HG03097 (cell line): ENCODE measurements at regions not wholly inside any gene's neighbourhood (a gene's known extent, or its start where the extent isn't known, plus 50 kb on each side); places are given as distances from the start of the nearest gene placed in this dataset.
"Not testable (repeated sequence)": the region's sequence is repeated elsewhere in the genome, so short reads cannot be mapped to it uniquely, and the experiment has no call there.

Experiments used
- ATAC-seq: cut with Tn5 transposase; IDR thresholded peaks from one replicate; pipeline ENCODE4 v1.9.1; 2021; ENCODE audit not compliant: unreplicated experiment, low FRiP score

- no peak for ATAC-seq
Measured at GRCh38 chr1:61028136-61028535, 54.2 kb upstream of the NFIA start.

- ATAC-seq: not testable (repeated sequence)
Measured at GRCh38 chr1:61018068-61018467, 64.3 kb upstream of the NFIA start.

- ATAC-seq: no peak
Measured at GRCh38 chr1:61017651-61018050, 64.7 kb upstream of the NFIA start.

- ATAC-seq: no peak
Measured at GRCh38 chr1:61013946-61014667, 68.3 kb upstream of the NFIA start.

- no peak for ATAC-seq
Measured at GRCh38 chr1:61013189-61013945, 69.0 kb upstream of the NFIA start.

GRCh38 chr1:61012341-61012761 lies 70.0 kb upstream of the NFIA start:
- ATAC-seq: no peak

GRCh38 chr1:61011561-61012263 lies 70.6 kb upstream of the NFIA start:
- ATAC-seq: no peak

- ATAC-seq: no peak
Measured at GRCh38 chr1:61007534-61008364, 74.6 kb upstream of the NFIA start.

GRCh38 chr1:61005614-61006580 lies 76.5 kb upstream of the NFIA start:
- no peak for ATAC-seq

GRCh38 chr1:61004262-61005003 lies 77.9 kb upstream of the NFIA start:
- ATAC-seq: no peak

- no peak for ATAC-seq
Measured at GRCh38 chr1:61000327-61000726, 82.0 kb upstream of the NFIA start.

GRCh38 chr1:60998786-60999185 lies 83.6 kb upstream of the NFIA start:
- ATAC-seq: no peak

GRCh38 chr1:60994828-60995492 lies 87.4 kb upstream of the NFIA start:
- no peak for ATAC-seq

- no peak for ATAC-seq
Measured at GRCh38 chr1:60994369-60994768, 88.0 kb upstream of the NFIA start.

GRCh38 chr1:60992165-60992564 lies 90.2 kb upstream of the NFIA start:
- no peak for ATAC-seq

GRCh38 chr1:60990714-60991090 lies 91.7 kb upstream of the NFIA start:
- no peak for ATAC-seq

GRCh38 chr1:60989749-60990713 lies 92.3 kb upstream of the NFIA start:
- no peak for ATAC-seq
